ENCODE measurements at regions not wholly inside any gene's neighbourhood (a gene's known extent, or its start where the extent isn't known, plus 50 kb on each side); places are given as distances from the start of the nearest gene placed in this dataset.

DNA sequence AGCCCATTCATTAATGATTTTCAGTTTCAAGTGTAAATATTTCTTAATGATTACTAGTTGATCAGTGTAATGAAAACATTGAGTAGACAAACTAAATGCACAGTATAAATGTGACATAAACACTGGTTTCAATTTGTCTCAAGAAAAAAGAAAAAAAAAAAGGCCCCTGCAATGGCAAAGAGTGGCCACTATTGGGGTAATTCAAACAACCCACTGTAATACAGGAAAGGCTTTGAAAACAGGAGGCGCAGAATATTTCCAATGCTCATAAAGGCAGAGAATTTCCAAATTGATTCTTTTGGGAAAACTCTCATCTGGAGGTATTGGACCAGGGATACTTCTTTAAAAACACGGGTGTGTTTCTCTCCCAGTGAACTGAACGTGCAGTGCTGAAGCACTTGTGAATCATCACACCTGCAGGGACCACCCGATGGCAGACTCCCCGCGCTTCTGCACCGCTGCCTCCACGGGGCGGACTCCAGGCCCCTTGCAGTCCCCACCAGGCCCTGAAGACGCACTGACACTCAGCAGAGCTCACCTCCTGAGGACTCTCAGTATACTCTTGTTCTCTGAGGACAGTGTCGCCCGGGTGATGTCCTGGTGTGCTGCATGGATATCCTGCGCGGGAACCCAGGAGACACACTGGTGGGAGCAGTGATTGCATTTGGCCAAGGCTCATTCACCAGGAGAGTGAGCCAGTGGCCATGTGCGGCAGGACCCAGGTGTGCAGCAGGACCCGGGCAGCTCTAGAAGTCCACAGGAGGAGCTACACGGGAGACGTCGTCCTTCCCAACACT is 227.6 kb upstream of the IRX4 start:
- TF ChIP-seq, protein P1, sequence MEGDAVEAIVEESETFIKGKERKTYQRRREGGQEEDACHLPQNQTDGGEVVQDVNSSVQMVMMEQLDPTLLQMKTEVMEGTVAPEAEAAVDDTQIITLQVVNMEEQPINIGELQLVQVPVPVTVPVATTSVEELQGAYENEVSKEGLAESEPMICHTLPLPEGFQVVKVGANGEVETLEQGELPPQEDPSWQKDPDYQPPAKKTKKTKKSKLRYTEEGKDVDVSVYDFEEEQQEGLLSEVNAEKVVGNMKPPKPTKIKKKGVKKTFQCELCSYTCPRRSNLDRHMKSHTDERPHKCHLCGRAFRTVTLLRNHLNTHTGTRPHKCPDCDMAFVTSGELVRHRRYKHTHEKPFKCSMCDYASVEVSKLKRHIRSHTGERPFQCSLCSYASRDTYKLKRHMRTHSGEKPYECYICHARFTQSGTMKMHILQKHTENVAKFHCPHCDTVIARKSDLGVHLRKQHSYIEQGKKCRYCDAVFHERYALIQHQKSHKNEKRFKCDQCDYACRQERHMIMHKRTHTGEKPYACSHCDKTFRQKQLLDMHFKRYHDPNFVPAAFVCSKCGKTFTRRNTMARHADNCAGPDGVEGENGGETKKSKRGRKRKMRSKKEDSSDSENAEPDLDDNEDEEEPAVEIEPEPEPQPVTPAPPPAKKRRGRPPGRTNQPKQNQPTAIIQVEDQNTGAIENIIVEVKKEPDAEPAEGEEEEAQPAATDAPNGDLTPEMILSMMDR (IDR thresholded peaks at IDR 0.05), result no peak
- no peak for TF ChIP-seq POLR2A (IDR thresholded peaks at IDR 0.05)

Data from lower leg skin (tissue), 3 donors.